Activated T-helper 17 cell treated with anti-CD3 and anti-CD28 coated beads, Interleukin-2, amount 50 U/mL, for 72 hours (primary cell): ENCODE measurements at regions not wholly inside any gene's neighbourhood (a gene's known extent, or its start where the extent isn't known, plus 50 kb on each side); places are given as distances from the start of the nearest gene placed in this dataset.

Experiments used
- ATAC-seq: fragments of 150-1000 bp; cut with Tn5 transposase; replicated peaks from 2 replicates; pipeline ENCODE4 v1.10.0; 2021; ENCODE audit warnings: mild to moderate bottlenecking, moderate library complexity
- H3K27ac Mint-ChIP-seq: one replicate; pipeline ENCODE4 v1.8.0; 2022; ENCODE audit warnings: mixed read lengths
- H3K27me3 Mint-ChIP-seq: one replicate; pipeline ENCODE4 v1.8.0; 2022; ENCODE audit warnings: mixed read lengths
- H3K36me3 Mint-ChIP-seq: one replicate; pipeline ENCODE4 v1.8.0; 2022; ENCODE audit warnings: low read depth, mild to moderate bottlenecking, mixed read lengths
- H3K4me1 Mint-ChIP-seq: one replicate; pipeline ENCODE4 v1.8.0; 2022; ENCODE audit warnings: mixed read lengths
- H3K4me3 Mint-ChIP-seq: one replicate; pipeline ENCODE4 v1.8.0; 2022; ENCODE audit warnings: mild to moderate bottlenecking, mixed read lengths
- H3K9me3 Mint-ChIP-seq: one replicate; pipeline ENCODE4 v1.8.0; 2022; ENCODE audit warnings: mixed read lengths

DNA sequence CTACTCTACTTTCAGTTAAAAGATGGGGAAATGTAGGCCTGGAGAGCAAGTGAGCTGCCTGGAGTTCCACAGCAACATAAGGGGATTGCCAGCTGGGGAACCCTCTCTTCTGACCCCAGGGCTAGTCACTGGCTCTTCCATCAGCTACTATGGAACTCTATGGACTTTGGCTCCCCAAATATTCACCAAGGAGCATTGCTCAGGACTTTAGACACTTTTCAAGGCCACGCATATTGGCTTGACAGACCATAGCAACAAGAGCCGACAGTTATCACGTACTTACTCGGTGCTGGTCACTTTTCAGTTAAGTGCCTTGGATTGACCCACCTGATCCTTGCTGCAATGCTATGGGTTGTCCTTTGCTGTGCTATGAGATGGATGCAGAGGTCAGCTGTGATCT, 360.7 kb upstream of the CHD6 start:
- Mint-ChIP-seq H3K9me3 (peaks cover 8% of the 10 kb centered on the region), H3K4me1 (no peaks in the 10 kb centered on the region), H3K4me3 (no peak overlapping the region), H3K27me3 (no peaks in the 10 kb centered on the region), H3K36me3 (no peaks in the 10 kb centered on the region), H3K27ac (no peak overlapping the region)
- ATAC-seq = no peak

DNA sequence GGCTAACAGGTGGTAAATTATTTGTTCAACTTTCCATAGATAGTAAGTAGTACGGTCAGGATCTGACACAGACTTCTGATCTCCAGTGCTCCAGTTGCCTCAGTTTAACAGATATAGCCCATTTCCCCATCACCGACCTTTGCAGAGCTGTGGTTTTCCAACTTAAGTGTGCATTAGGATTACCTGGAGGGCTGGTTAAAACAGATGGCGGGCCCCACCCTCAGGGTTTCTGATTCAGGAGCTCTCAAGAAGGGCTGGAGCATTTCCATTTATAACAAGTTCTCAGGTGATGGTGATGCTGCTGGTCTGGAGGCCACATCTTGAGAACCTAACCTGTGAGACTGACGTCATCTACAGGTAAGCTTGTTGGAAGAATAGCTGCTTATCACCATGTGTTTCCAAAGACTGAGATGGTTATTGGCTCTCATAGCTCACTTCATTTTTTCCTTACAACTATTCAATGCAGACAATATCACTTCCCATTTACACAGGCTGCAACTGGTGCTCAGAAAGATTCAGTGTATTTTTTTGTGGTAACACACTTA, 360.1 kb upstream of the CHD6 start:
- Mint-ChIP-seq H3K27ac (no peak overlapping the region), H3K27me3 (no peaks in the 10 kb centered on the region), H3K9me3 (peaks cover 8% of the 10 kb centered on the region), H3K4me1 (no peaks in the 10 kb centered on the region), H3K36me3 (no peaks in the 10 kb centered on the region), H3K4me3 (no peak overlapping the region)
- no peak for ATAC-seq

DNA sequence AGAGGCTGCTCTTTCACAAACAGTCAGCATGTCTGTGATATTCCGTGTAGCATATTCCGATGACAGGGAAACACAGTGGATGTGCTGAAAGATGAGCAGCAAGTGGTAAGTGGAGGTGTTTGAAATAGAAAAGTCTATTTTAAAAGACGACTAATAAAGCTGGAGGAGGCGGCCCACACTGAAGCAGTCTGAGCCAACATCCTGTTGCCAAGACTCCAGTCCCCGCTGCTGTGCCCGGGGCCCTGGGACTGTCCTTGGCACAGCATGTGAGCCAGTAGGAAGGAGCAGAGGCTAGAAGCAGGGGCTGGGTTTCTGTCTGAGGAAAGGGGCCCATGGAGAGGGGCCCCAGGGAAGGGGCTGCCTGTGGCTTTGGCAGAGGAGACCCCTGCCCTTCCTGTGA, 351.5 kb upstream of the CHD6 start:
- H3K27me3 Mint-ChIP-seq = peaks cover 4% of the 10 kb centered on the region

DNA sequence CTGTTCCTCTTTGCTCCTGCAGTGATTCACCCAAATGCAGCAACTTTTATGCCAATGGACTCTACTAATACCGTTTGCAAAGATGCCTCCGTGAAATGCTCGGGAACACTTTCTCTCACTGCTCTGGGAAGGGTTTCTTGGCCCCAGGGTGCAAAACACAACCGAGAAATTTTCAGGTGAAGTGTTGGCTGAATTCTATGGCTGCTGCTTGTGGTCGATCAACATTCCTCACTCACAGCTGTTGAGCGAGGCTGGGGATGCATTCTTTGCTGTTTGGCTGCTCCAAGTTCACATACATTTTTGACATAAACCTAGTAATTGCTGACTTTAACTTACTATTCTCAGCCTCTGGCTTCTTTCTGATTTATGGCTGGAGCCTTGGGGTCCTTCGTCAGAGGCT, 342.0 kb upstream of the CHD6 start:
- Mint-ChIP-seq H3K4me3 (no peak overlapping the region), H3K27ac (no peak overlapping the region), H3K9me3 (peaks cover 6% of the 10 kb centered on the region), H3K4me1 (no peaks in the 10 kb centered on the region), H3K36me3 (no peaks in the 10 kb centered on the region), H3K27me3 (peaks cover 5% of the 10 kb centered on the region)
- ATAC-seq = no peak

More for the DNA sequence above, 351.5 kb upstream of the CHD6 start:
- H3K4me1 Mint-ChIP-seq = no peaks in the 10 kb centered on the region
- peaks cover 11% of the 10 kb centered on the region for H3K9me3 Mint-ChIP-seq
- ATAC-seq = no peak
- H3K27ac Mint-ChIP-seq = no peak overlapping the region
- H3K4me3 Mint-ChIP-seq = no peak overlapping the region
- H3K36me3 Mint-ChIP-seq = no peaks in the 10 kb centered on the region

DNA sequence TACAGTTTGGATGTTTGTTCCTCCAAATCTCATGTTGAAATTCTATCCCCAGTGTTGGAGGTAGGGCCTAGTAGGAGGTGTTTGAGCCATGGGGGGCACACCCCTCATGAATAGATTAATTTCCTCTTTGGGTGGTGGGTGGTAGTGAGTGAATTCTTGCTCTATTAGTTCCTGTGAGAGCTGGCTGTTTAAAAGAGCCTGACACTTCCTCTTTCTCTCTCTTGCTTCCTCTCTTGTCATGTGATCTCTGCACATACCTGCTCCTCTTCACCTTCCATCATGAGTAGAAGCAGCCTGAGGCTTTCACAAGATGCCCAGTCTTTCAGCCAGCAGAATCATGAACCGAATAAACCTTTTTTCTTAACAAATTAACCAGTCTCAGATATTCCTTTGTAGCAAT, 340.2 kb upstream of the CHD6 start:
- Mint-ChIP-seq H3K36me3 (no peaks in the 10 kb centered on the region), H3K4me1 (no peaks in the 10 kb centered on the region), H3K27ac (no peak overlapping the region)

DNA sequence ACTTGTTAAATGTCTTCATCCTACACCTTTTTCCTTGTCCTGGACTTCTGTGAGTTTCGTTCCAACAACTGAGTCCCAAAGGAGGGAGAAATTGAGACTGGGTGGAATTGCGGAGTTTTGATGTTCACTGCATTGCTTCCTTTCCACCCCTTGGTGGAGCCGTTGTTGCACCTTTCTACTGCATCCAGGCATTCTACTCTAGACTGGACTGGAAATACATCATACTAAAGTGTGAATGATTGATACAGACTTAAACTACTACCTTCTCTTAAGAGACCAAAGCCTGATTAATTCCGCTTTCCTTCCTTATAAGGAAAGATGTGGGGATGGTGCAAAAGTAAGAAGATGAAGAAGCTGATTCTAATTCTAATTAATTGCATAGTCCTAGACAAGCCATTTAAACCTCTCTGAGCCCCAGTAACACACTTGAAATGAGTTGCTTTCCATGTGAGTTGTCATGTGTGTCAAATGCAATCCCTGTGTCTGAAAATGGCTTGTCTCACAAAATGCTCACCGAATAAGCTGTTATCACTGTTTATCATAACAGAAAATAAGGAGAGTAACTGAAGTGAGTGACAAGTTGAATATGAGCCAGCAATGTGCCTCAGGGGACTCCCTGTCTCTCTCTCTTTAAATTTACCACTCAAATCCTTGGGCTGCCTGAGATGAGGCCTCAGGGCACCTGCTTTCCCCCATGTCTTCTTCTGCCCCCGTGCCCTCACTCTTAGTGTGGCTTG, 338.3 kb upstream of the CHD6 start:
- no peak for ATAC-seq
- no peak overlapping the region for H3K27ac Mint-ChIP-seq
- H3K36me3 Mint-ChIP-seq = no peaks in the 10 kb centered on the region
- no peak overlapping the region for H3K4me3 Mint-ChIP-seq
- no peaks in the 10 kb centered on the region for H3K4me1 Mint-ChIP-seq
- H3K9me3 Mint-ChIP-seq = peaks cover 6% of the 10 kb centered on the region
- H3K27me3 Mint-ChIP-seq = peaks cover 13% of the 10 kb centered on the region

More for the DNA sequence above, 340.2 kb upstream of the CHD6 start:
- Mint-ChIP-seq H3K27me3 (peaks cover 13% of the 10 kb centered on the region), H3K4me3 (no peak overlapping the region), H3K9me3 (peaks cover 6% of the 10 kb centered on the region)
- no peak for ATAC-seq

DNA sequence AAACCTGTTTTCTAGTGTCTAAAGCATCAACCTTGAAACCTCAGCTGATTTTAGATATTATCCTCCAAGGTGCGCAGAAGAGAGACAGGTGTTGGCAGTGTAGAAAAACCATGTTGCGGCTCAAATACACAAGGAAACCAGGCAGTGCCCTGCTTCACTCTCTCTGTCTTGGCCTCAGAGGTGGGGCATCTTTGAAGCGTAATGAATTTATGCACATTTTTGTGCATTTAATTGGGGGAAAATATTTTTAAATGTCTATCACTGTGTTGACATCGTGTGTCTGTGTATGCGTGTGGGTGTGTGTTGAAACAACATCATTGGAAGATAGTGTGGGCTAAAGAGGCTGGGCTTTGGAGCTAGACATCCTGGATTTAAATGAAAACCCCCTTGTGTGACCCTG, 334.0 kb upstream of the CHD6 start:
- Mint-ChIP-seq H3K4me3 (no peak overlapping the region), H3K4me1 (no peaks in the 10 kb centered on the region), H3K27ac (no peak overlapping the region), H3K9me3 (no peaks in the 10 kb centered on the region), H3K27me3 (peaks cover 14% of the 10 kb centered on the region), H3K36me3 (no peaks in the 10 kb centered on the region)
- no peak for ATAC-seq

DNA sequence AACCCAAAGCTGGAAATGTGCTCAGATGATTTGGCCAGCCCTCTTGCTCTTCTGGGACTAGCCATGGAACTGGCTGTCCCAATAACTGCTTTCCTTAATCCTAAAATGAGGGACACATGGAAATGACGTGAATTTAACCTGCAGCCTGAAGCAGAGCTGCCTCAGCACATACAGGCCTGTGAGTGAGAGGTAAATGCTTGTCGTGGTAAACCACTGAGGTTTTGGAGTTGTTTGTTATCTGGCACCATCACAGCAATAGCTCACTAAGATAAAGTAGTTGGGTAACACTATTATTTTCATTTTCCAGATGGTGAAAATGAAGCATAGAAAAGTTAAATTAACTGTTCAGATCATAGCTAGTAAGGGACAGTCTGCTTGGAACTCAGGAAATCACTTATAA, 333.4 kb upstream of the CHD6 start:
- Mint-ChIP-seq H3K4me1 (no peaks in the 10 kb centered on the region), H3K4me3 (no peak overlapping the region), H3K9me3 (no peaks in the 10 kb centered on the region), H3K36me3 (no peaks in the 10 kb centered on the region), H3K27me3 (peaks cover 10% of the 10 kb centered on the region), H3K27ac (no peak overlapping the region)
- ATAC-seq = no peak

DNA sequence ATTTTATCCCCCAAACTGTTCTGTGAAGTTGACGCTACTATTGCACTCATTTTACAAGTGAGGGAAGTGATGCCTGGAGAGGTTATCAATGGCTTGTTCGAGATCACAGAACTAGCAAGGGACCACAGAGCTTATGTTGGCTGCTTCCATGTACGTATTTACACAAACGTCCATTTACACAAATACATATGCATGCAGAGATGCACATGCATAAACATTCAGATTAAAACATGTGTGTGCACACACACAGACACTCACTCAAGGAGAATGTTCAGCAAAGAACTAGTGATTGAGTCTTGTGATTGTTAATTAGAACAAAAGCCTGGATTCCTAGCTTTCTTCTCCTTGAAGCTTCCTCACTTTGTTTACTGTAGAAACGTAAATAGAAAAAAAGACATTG, 321.5 kb upstream of the CHD6 start:
- no peak overlapping the region for H3K27ac Mint-ChIP-seq
- ATAC-seq = no peak
- no peaks in the 10 kb centered on the region for H3K36me3 Mint-ChIP-seq
- H3K9me3 Mint-ChIP-seq = no peaks in the 10 kb centered on the region
- H3K4me1 Mint-ChIP-seq = no peaks in the 10 kb centered on the region
- no peak overlapping the region for H3K4me3 Mint-ChIP-seq
- H3K27me3 Mint-ChIP-seq = peaks cover 6% of the 10 kb centered on the region

DNA sequence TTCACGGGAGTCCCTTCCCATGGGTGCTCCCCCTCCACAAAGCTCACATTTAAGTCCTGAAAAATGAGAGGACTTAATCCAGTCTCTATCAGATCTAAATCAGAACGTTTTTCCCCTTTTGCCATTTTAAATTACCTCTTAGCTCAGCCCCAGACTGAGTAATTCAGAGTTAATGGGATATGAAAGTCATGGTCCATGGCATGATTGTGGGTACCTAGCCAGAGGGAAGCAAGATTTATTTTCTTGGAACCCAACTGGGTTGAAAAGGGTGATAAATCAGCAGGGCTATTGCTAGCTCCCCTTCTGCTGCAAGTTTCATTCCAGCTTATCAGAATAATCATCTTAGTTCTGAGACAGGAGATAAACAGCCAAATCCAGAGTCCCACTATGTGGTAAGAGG, 320.2 kb upstream of the CHD6 start:
- Mint-ChIP-seq H3K4me1 (no peaks in the 10 kb centered on the region), H3K4me3 (no peak overlapping the region), H3K9me3 (no peaks in the 10 kb centered on the region), H3K27ac (no peak overlapping the region), H3K36me3 (no peaks in the 10 kb centered on the region), H3K27me3 (peaks cover 6% of the 10 kb centered on the region)
- ATAC-seq = no peak

DNA sequence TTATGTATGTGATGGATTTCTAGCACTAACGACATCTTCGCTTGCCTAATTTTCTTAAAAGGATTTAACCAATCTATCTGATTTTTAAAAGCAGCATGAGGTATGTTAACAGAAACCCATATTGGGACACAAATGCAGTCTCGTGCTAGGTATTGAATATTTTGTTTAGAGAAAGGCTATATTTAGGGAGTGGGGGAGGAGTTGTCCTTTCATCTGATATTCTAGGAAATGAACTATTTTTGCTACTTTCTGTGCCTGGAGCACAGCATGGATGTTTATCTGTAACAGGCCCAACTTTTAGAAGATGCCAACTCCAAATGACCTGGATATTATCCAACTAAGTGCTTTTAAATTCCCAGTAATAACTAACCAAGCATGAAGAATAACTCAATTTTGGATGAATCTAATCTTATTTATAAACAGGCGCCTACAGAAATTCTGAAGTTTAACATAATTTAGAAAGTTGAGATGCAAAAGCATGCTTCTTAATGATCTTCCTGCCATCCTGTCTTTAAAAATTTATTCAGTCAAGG, 317.1 kb upstream of the CHD6 start:
- H3K27ac Mint-ChIP-seq = no peak overlapping the region
- no peak overlapping the region for H3K4me3 Mint-ChIP-seq
- peaks cover 3% of the 10 kb centered on the region for H3K27me3 Mint-ChIP-seq
- ATAC-seq = no peak
- H3K9me3 Mint-ChIP-seq = no peaks in the 10 kb centered on the region
- no peaks in the 10 kb centered on the region for H3K36me3 Mint-ChIP-seq
- H3K4me1 Mint-ChIP-seq = no peaks in the 10 kb centered on the region

DNA sequence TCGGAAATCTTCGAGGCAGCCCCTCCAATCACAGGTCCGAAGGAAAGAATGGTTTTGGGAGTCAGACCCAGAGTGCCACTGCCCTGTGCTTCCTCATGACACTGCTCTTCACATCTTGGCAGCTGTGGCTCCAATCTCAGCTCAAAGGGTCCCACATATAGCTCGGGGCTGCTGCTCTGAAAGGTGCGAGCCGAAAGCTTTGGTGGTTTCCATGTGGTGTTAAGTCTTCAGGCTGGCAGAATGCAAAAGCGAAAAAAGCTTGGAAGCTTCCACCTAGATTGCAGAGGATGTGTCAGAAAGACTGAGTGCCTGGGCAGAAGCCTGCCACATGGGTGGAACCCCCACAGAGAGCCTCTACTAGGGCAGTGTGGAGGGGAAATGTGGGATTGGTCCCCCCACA, 314.3 kb upstream of the CHD6 start:
- H3K27me3 Mint-ChIP-seq = peaks cover 7% of the 10 kb centered on the region
- no peaks in the 10 kb centered on the region for H3K36me3 Mint-ChIP-seq
- H3K4me3 Mint-ChIP-seq = no peak overlapping the region
- no peak overlapping the region for H3K27ac Mint-ChIP-seq
- ATAC-seq = no peak
- H3K4me1 Mint-ChIP-seq = no peaks in the 10 kb centered on the region
- peaks cover 4% of the 10 kb centered on the region for H3K9me3 Mint-ChIP-seq

DNA sequence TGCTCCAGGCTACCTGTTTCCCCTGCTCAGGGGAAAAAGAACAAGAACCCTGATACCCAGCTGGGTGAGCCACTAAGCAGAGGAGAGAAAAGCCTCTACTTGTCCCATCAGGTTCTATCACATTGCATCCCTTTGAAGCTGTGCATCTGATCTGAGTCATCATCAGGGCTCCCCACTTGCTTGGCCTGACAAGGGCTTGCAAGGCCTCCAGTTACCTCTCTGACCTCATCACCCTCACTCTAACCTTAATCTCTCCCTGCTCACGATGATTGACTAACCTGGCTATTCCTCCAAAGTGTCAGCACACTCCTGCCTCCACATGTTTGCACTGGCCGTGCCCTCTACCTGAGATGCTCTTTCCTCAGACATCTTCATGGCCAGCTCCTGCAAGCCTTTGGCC, 309.5 kb upstream of the CHD6 start:
- no peaks in the 10 kb centered on the region for H3K36me3 Mint-ChIP-seq
- no peak overlapping the region for H3K4me3 Mint-ChIP-seq
- no peaks in the 10 kb centered on the region for H3K4me1 Mint-ChIP-seq
- H3K27me3 Mint-ChIP-seq = peaks cover 12% of the 10 kb centered on the region
- peaks cover 4% of the 10 kb centered on the region for H3K9me3 Mint-ChIP-seq
- no peak overlapping the region for H3K27ac Mint-ChIP-seq
- no peak for ATAC-seq

DNA sequence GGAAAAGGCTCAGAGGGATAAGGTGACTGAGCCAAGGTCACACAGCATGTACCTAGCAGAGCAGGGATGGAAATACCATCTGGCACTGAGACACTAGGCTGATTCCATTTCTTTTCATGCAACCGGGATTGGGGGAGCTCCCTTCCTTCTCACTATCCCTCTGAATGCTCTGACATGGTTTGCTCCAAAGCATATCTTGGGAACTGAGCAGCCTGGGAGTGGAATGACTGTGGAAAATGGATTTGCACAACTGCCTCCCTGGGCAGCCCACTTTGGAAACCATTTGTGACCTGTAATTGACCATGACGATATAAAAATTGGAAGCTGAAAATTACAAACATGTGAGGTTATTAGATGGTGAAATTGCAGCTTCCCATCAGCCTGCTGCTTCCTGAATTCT, 309.0 kb upstream of the CHD6 start:
- no peaks in the 10 kb centered on the region for H3K36me3 Mint-ChIP-seq
- ATAC-seq = no peak
- no peaks in the 10 kb centered on the region for H3K4me1 Mint-ChIP-seq
- H3K27ac Mint-ChIP-seq = no peak overlapping the region
- peaks cover 15% of the 10 kb centered on the region for H3K27me3 Mint-ChIP-seq
- H3K4me3 Mint-ChIP-seq = no peak overlapping the region
- H3K9me3 Mint-ChIP-seq = peaks cover 4% of the 10 kb centered on the region

DNA sequence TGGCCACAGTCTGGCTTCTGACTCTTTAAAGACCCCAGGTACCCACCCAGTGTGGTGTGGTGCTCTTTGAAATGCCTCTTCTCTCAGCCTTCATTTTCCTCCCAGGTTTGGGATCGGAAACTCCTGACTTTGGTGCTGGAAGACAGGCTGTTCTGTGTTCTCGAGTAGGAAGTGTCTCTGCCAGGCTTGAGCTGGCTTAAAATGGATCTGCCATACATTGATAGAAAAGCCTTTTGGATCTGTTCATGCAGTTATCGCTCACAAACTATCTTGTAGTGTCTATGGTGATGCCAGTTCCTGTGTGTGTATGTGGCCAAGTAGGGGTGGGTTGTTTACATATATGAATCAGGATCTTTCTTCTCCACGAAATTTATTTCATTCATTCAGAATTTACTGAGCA, 307.3 kb upstream of the CHD6 start:
- H3K27me3 Mint-ChIP-seq = peaks cover 16% of the 10 kb centered on the region
- no peaks in the 10 kb centered on the region for H3K4me1 Mint-ChIP-seq
- no peaks in the 10 kb centered on the region for H3K36me3 Mint-ChIP-seq
- ATAC-seq = no peak
- H3K9me3 Mint-ChIP-seq = peaks cover 4% of the 10 kb centered on the region
- H3K4me3 Mint-ChIP-seq = no peak overlapping the region
- no peak overlapping the region for H3K27ac Mint-ChIP-seq
